HG03439 (cell line): ENCODE measurements at regions not wholly inside any gene's neighbourhood (a gene's known extent, or its start where the extent isn't known, plus 50 kb on each side); places are given as distances from the start of the nearest gene placed in this dataset.

Source experiments
- ATAC-seq: cut with Tn5 transposase; IDR thresholded peaks from one replicate; pipeline ENCODE4 v1.9.1; 2021; ENCODE audit warnings: mild to moderate bottlenecking, moderate library complexity; ENCODE audit not compliant: unreplicated experiment

GRCh38 chr1:201681375-201681774, 142.4 kb downstream of the NAV1 start:
- ATAC-seq, result no peak

DNA sequence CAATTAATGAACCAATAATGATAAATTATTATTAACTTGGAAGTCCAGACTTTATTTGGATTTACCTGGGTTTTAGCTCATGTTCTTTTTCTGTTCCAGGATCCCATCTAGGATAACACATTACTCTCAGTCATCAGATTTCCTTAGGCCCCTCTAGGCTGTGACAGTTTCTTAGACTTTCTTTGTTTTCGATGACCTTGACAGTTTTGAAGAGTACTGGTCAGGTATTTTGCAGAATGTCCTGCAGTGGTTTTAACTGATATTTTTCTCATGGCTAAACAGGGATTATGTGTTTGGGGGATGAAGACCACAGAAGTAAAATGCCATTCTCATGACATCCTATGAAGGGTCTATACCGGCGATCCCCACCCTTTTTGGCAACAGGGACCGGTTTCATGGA, 144.0 kb downstream of the NAV1 start:
- no peak for ATAC-seq

DNA sequence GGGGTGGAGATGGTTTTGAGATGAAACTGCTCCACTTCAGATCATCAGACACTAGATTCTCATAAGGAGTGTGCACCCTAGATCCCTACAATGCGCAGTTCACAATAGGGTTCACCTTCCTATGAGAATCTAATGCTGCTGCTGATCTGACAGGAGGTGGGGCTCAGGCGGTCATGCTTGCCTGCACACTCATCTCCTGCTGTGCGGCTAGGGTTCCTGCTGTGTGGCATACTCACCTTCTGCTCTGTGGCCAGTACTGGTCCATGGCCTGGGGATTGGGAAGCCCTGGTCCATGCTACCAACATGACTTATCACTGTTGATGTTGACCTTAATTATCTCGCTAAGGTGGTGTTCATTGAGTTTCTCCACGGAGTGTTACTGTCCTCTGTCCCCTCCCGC, 144.5 kb downstream of the NAV1 start:
- no peak for ATAC-seq

GRCh38 chr1:201685485-201685884, 143.5 kb upstream of the IPO9 start:
- no peak for ATAC-seq

GRCh38 chr1:201686714-201687455, 142.1 kb upstream of the IPO9 start:
- no peak for ATAC-seq

- ATAC-seq, result no peak
Measured at GRCh38 chr1:201688514-201688913, 140.4 kb upstream of the IPO9 start.

GRCh38 chr1:201689647-201690046, 139.3 kb upstream of the IPO9 start:
- no peak for ATAC-seq

GRCh38 chr1:201690528-201690927, 138.4 kb upstream of the IPO9 start:
- ATAC-seq, result no peak

GRCh38 chr1:201691716-201692554, 137.0 kb upstream of the IPO9 start:
- ATAC-seq, result no peak

DNA sequence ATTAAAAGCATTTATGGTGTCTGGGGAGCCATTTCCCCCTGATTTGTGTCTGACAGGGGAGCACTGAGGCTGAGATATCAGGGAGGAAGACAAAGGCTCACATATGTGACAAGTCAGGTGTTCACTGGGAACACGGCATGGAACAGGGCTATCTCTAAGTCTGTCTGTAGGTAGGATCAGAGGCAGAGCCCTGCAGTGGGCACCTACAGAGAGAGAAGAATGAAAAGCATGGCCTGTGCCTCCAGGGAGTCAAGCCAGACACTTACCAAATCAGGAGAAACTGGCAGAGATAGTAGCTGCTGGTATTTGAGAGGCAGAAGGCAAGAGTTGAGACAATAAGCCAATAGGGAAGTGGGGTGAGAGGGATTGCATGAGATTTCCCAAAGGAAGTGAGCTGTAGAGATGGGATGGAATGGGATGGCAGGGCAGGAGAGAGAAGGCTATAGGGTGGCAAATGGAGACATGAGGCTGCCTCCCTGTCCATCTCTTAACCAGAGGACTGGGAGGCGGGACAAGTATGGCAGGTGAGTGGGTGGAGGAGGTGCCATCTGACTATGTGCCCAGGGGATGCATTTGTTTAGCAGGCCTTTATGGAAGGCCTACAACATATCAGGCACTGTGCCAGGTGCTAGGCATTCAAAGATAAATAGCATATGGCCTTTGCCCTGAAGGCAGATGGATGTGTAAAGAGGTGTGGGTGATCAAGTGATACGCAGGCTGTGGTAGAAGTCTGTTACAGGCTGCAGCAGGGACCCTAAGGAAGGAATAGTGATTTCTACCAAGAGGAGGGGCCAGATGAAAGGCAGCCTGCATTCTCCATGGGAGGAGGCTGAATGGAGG, 136.2 kb upstream of the IPO9 start:
- no peak for ATAC-seq

GRCh38 chr1:201693890-201694607, 134.9 kb upstream of the IPO9 start:
- ATAC-seq, result no peak

DNA sequence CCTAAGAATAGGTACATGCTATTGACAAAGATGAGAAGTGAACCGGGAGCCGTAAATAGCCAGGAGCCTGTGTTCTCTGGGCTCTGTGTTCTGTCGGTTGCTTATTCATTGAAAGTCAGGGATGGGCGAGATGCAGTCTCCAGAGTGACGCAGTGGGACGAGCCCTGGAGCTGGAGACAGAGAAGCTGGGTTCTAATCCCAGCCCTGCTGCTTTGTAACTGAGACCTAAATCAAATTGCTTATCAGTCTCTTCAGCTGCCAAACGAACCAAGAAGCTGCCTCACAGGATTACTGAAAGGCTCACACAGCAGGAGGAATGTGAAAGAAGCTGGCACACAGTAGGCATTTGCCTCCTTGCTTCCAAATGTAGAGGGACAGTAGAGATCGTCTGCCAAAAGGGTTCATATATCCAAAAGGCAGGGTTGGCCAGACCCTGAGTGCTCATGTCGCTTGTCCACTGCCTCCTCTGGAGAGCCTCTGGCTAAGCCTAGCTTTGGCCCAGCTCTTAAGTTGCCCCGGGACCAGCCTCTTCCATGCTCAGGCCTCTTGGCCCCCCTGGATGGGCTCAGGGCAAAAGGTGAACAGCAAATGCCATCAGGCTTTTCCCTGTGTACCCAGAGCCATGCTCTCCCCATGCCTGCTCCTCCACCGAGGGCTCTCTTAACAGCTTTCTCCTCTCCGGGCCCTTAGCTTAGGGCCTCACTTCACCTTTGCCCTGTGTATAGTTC, 134.2 kb upstream of the IPO9 start:
- ATAC-seq, result no peak

DNA sequence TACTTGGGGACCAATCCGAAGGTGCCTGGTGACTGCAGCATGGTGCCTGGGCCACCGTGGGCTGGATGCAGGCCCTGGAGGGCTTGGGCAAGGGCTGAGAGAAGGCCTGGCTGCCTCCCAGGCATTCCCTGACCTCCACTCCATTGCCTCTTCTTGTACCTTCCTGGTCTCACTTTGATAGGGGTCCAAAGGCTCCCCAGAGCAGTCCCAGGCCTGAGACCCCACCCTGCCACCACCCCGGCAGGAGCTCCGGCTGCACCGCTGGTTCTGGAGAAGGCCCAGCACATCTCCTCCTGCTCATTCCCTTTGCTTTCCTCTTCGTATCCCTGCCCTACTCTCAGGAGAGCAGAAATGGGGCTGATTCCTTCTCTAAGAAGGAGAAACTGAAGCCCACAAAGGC, 133.3 kb upstream of the IPO9 start:
- no peak for ATAC-seq

- no peak for ATAC-seq
Measured at GRCh38 chr1:201696217-201696761, 132.7 kb upstream of the IPO9 start.

DNA sequence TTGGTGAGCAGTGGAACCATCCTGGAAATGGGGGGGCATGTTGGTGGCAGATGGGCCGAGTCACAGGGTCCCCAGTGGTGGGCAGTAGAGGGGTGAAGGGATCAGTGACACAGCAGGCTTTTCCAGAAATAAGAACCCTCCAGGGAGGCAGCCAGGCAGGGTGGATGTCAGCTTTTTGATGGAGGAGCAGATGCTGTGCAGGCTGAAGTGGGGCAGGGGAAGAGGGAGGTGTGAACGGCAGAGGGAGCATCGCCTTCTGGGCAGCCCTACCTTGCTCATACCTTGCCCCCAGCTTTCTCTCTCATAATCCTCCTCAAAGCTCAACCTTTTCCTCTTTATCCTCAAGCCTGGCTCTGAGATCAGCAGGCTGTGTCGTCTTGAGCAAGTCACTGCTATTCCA, 131.8 kb upstream of the IPO9 start:
- ATAC-seq, result no peak

- ATAC-seq, result no peak
Measured at GRCh38 chr1:201701831-201702230, 127.1 kb upstream of the IPO9 start.

GRCh38 chr1:201702936-201703335, 126.0 kb upstream of the IPO9 start:
- no peak for ATAC-seq

GRCh38 chr1:201703621-201704438, 125.1 kb upstream of the IPO9 start:
- no peak for ATAC-seq

DNA sequence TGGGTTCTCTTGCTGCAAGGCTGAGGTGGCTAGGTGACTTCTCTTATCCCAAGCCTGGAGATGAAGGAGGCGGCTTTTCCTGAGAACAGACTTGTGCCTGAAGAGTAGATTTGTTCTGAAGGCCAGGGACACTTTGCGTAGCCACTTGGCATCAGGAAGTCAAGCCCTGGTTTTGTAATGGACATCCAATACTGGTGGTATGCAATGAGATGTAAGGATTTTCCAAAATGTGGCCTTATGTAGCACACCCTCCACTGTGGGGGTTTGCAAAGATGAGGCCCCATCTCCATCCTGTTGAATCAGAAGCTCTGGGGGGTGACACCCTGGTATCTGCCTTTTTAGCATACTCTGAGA, 124.5 kb upstream of the IPO9 start:
- ATAC-seq, result no peak
